GM12864 (cell line): ENCODE measurements at regions not wholly inside any gene's neighbourhood (a gene's known extent, or its start where the extent isn't known, plus 50 kb on each side); places are given as distances from the start of the nearest gene placed in this dataset.

ENCODE experiments used
- DNase-seq: peaks from one replicate; pipeline ENCODE4 v3.0.0-alpha.2; 2011; ENCODE audit warnings: low read depth
- H3K4me3 ChIP-seq: 2 replicates; pipeline ENCODE4 v1.5.1; 2011; ENCODE audit warnings: mild to moderate bottlenecking, low read depth, low read length, control low read depth
- CTCF ChIP-seq: IDR thresholded peaks from 2 replicates; pipeline ENCODE4 v1.5.1; 2011; ENCODE audit warnings: low read depth, mild to moderate bottlenecking, moderate library complexity, low read length, control low read depth, inconsistent platforms; ENCODE audit errors: missing control alignments

- no peak for DNase-seq
- TF ChIP-seq CTCF = no peak
- H3K4me3 ChIP-seq = no peak overlapping the region
Observed at GRCh38 chrX:40152173-40152711, 54.5 kb upstream of the BCOR start.

- DNase-seq = no peak
- H3K4me3 ChIP-seq = no peak overlapping the region
Observed at GRCh38 chrX:40151211-40152172, 53.7 kb upstream of the BCOR start.

GRCh38 chrX:40150503-40150902 is 52.7 kb upstream of the BCOR start:
- TF ChIP-seq CTCF = no peak
- H3K4me3 ChIP-seq = no peak overlapping the region
- no peak for DNase-seq

More at GRCh38 chrX:40151211-40152172, 53.7 kb upstream of the BCOR start:
- no peak for TF ChIP-seq CTCF

- DNase-seq = no peak
- no peak overlapping the region for H3K4me3 ChIP-seq
- TF ChIP-seq CTCF = no peak
Observed at GRCh38 chrX:40149286-40150175, 51.8 kb upstream of the BCOR start.

- no peak overlapping the region for H3K4me3 ChIP-seq
- no peak for TF ChIP-seq CTCF
- no peak for DNase-seq
Observed at GRCh38 chrX:40148385-40149285, 50.9 kb upstream of the BCOR start.

GRCh38 chrX:40147971-40148370 is 50.2 kb upstream of the BCOR start:
- TF ChIP-seq CTCF = no peak
- no peak for DNase-seq
- no peak overlapping the region for H3K4me3 ChIP-seq
